ENCODE measurements at regions not wholly inside any gene's neighbourhood (a gene's known extent, or its start where the extent isn't known, plus 50 kb on each side); places are given as distances from the start of the nearest gene placed in this dataset.

- DNase-seq = no peak
These were observed 488.9 kb downstream of the PTPRU start for GRCh38 chr1:29725262-29725661.

GRCh38 chr1:29722598-29722997 lies 486.3 kb downstream of the PTPRU start:
- DNase-seq = no peak

- DNase-seq = peak; percentile 71
These were observed 482.9 kb downstream of the PTPRU start for GRCh38 chr1:29719253-29719652.

GRCh38 chr1:29718791-29719190 lies 482.5 kb downstream of the PTPRU start:
- DNase-seq = no peak

GRCh38 chr1:29716306-29716705 lies 480.0 kb downstream of the PTPRU start:
- DNase-seq = no peak

GRCh38 chr1:29713857-29714256 lies 477.5 kb downstream of the PTPRU start:
- no peak for DNase-seq

- no peak for DNase-seq
These were observed 476.5 kb downstream of the PTPRU start for GRCh38 chr1:29712801-29713200.

- no peak for DNase-seq
These were observed 475.9 kb downstream of the PTPRU start for GRCh38 chr1:29712284-29712651.

- DNase-seq = peak; percentile 80
These were observed 475.4 kb downstream of the PTPRU start for GRCh38 chr1:29711582-29712283.

GRCh38 chr1:29709704-29710280 lies 473.5 kb downstream of the PTPRU start:
- peak; percentile 76 for DNase-seq

GRCh38 chr1:29708796-29709703 lies 472.7 kb downstream of the PTPRU start:
- DNase-seq = peak; percentile 83

- DNase-seq = peak; percentile 30
These were observed 472.1 kb downstream of the PTPRU start for GRCh38 chr1:29708381-29708780.

GRCh38 chr1:29707796-29708195 lies 471.5 kb downstream of the PTPRU start:
- DNase-seq = no peak

GRCh38 chr1:29706936-29707335 lies 470.6 kb downstream of the PTPRU start:
- peak; percentile 74 for DNase-seq

- DNase-seq = no peak
These were observed 468.1 kb downstream of the PTPRU start for GRCh38 chr1:29704430-29704829.

GRCh38 chr1:29703596-29704370 lies 467.5 kb downstream of the PTPRU start:
- DNase-seq = peak; percentile 40

GRCh38 chr1:29700491-29700890 lies 464.2 kb downstream of the PTPRU start:
- no peak for DNase-seq

- no peak for DNase-seq
These were observed 462.3 kb downstream of the PTPRU start for GRCh38 chr1:29698626-29699025.

GRCh38 chr1:29698033-29698432 lies 461.7 kb downstream of the PTPRU start:
- DNase-seq = peak; percentile 72

GRCh38 chr1:29697391-29697780 lies 461.1 kb downstream of the PTPRU start:
- DNase-seq = no peak

GRCh38 chr1:29696656-29697390 lies 460.5 kb downstream of the PTPRU start:
- no peak for DNase-seq

GRCh38 chr1:29695803-29696202 lies 459.5 kb downstream of the PTPRU start:
- DNase-seq = no peak
